ENCODE measurements at regions not wholly inside any gene's neighbourhood (a gene's known extent, or its start where the extent isn't known, plus 50 kb on each side); places are given as distances from the start of the nearest gene placed in this dataset.
"Not testable (repeated sequence)": the region's sequence is repeated elsewhere in the genome, so short reads cannot be mapped to it uniquely, and the experiment has no call there.

GRCh38 chr1:194843077-194843476 lies 1656.7 kb upstream of the B3GALT2 start:
- H3K4me3 ChIP-seq (ENCODE audit: low read depth, low read length), result no peak overlapping the region
- DNase-seq (ENCODE audit: low read depth, low spot score), result no peak
- no peak for TF ChIP-seq CTCF (IDR thresholded peaks at IDR 0.05; ENCODE audit: insufficient read depth, low read length, missing control alignments)
- ChIA-PET POLR2A (no interaction called here), CTCF (no interaction called here)

- POLR2A ChIA-PET, result no interaction called here
- TF ChIP-seq CTCF (IDR thresholded peaks at IDR 0.05; ENCODE audit: insufficient read depth, low read length, missing control alignments), result no peak
- CTCF ChIA-PET, result no interaction called here
- no peak for DNase-seq (ENCODE audit: low read depth, low spot score)
- no peak overlapping the region for H3K4me3 ChIP-seq (ENCODE audit: low read depth, low read length)
Measured at GRCh38 chr1:194833111-194833510, 1646.7 kb upstream of the B3GALT2 start.

GRCh38 chr1:194831595-194831994 lies 1645.2 kb upstream of the B3GALT2 start:
- H3K4me3 ChIP-seq (ENCODE audit: low read depth, low read length); DNase-seq (ENCODE audit: low read depth, low spot score); CTCF ChIA-PET; POLR2A ChIA-PET: not testable (repeated sequence)

GRCh38 chr1:194830387-194830786 lies 1644.0 kb upstream of the B3GALT2 start:
- no peak for TF ChIP-seq CTCF (IDR thresholded peaks at IDR 0.05; ENCODE audit: insufficient read depth, low read length, missing control alignments)
- ChIA-PET POLR2A (no interaction called here), CTCF (no interaction called here)
- H3K4me3 ChIP-seq (ENCODE audit: low read depth, low read length), result no peak overlapping the region
- DNase-seq (ENCODE audit: low read depth, low spot score), result no peak

GRCh38 chr1:194829492-194829891 lies 1643.1 kb upstream of the B3GALT2 start:
- CTCF ChIA-PET, result no interaction called here

GRCh38 chr1:194825382-194825781 lies 1639.0 kb upstream of the B3GALT2 start:
- DNase-seq (ENCODE audit: low read depth, low spot score), result no peak
- TF ChIP-seq CTCF (IDR thresholded peaks at IDR 0.05; ENCODE audit: insufficient read depth, low read length, missing control alignments), result no peak
- ChIA-PET POLR2A (no interaction called here), CTCF (no interaction called here)
- no peak overlapping the region for H3K4me3 ChIP-seq (ENCODE audit: low read depth, low read length)

More at GRCh38 chr1:194829492-194829891, 1643.1 kb upstream of the B3GALT2 start:
- no peak for TF ChIP-seq CTCF (IDR thresholded peaks at IDR 0.05; ENCODE audit: insufficient read depth, low read length, missing control alignments)
- DNase-seq (ENCODE audit: low read depth, low spot score), result no peak
- POLR2A ChIA-PET, result no interaction called here
- H3K4me3 ChIP-seq (ENCODE audit: low read depth, low read length), result no peak overlapping the region

- ChIA-PET POLR2A (no interaction called here), CTCF (no interaction called here)
- no peak for DNase-seq (ENCODE audit: low read depth, low spot score)
- TF ChIP-seq CTCF (IDR thresholded peaks at IDR 0.05; ENCODE audit: insufficient read depth, low read length, missing control alignments), result no peak
- H3K4me3 ChIP-seq (ENCODE audit: low read depth, low read length), result no peak overlapping the region
Measured at GRCh38 chr1:194821091-194821490, 1634.7 kb upstream of the B3GALT2 start.

All from AG04449 (cell line).